NCI-H69 (cell line): ENCODE measurements at regions not wholly inside any gene's neighbourhood (a gene's known extent, or its start where the extent isn't known, plus 50 kb on each side); places are given as distances from the start of the nearest gene placed in this dataset.

ENCODE experiments used
- DNase-seq: peaks from one replicate; lab custom pipeline; 2025; lab: John Stamatoyannopoulos, UW

DNA sequence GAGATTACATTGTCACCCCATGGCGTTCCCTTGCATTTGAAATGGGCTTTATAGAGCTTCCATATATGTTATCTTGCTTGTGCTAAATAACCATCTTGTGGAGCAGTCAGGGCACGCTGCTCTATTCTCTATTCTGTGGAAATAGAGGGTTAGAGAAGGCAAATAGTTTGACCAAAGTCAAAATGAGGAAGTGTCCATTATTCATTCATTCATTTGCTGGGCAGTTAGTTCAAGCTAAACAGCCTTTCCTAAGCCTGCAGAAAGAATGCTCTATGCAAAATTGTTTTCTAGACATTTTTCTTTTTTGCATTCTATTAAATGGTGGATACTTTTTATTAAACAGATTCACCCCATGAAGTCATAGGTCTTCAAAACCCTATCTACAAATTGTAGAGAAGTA, 67.8 kb upstream of the ELAC2 start:
- no peak for DNase-seq

DNA sequence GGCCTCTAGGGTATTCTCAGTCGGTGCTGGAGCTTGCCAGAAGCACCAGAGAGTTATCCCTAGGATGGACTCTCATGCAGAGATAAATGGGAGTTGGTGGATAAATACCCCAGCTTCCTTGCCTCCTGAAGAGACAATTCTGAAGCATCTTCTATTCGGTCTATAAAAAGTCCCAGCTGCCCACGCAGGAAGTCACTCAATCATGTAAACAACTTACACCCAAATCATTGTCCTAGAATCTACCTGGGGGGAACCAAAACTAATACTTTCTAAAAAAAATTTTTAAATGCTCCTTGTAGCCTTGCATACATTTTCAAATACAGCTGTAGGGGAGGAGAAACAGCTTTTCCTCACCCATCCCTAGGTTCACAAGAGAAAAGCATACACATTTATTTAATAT, 66.6 kb upstream of the ELAC2 start:
- no peak for DNase-seq

DNA sequence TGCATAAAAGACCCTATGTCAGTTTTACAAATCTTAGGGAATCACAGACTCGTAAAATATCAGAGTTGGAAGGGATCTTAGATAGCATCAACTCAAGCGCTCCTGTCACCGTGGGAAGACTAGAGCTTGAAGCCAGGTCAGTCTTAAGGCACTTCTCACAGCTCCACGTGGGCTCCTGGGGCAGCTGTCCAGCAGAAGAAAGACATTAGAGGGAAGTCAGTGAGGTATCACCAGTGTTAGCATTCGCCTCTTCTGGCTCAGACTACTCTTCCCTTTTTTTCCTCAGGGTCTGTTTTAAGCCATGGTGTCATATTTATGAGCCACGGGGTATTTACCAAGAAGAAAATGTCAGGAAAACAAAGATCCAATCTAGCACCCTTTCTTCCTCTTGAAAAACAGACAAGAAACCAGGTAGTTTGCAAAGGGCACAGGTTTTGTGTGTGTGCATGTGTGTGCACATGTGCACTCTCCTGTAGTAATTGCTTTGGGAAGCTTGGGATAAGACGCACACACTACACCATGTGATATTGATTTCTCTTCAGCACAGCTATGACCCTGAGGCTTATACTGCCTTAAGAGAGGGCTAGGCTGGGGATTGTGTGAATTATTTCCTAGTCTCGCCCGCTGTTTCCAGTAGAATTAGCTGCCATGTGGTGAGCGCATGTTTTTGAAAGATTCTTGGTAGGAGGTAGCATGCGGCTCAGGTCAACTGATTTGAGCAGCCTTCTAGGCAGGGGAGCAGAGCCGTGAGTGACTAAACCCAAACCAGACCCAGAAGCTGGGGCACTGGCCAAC, 61.0 kb upstream of the ELAC2 start:
- DNase-seq: no peak

DNA sequence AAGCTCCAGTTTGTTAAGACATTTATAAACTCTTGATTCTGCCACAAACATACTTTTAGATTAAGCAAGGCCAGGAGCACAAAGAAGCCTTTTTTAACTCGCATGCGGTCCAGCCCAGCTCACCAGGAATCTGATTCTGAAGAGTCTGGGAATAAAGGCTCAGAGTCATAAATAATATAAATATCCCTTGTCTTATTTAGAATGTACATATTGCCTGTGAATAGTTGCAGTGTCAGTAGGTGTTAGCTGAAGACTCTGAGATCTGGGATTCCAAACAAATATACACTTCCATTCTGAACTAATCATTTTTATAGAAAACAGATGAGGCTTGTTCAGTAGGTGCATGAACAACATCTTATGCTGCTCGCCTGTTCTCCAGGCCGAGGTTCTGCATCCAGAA, 59.1 kb upstream of the ELAC2 start:
- no peak for DNase-seq

DNA sequence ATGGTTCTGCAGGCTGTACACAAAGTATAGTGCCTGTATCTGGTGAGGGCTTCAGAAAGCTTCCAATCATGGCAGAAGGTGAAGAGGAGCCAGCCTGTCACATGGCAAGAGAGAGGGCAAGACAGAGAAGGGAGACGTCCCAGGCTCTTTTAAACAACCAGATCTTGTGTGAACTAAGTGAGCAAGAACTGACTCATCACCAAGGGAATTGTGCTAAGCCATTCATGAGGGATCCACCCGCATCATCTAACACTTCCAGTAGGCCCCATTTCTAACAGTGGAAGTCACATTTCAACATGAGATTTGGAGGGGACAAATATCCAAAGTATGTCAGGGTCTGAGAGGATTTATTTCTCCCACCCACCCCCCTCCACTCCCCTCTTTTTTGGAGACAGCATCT, 56.2 kb upstream of the ELAC2 start:
- no peak for DNase-seq

DNA sequence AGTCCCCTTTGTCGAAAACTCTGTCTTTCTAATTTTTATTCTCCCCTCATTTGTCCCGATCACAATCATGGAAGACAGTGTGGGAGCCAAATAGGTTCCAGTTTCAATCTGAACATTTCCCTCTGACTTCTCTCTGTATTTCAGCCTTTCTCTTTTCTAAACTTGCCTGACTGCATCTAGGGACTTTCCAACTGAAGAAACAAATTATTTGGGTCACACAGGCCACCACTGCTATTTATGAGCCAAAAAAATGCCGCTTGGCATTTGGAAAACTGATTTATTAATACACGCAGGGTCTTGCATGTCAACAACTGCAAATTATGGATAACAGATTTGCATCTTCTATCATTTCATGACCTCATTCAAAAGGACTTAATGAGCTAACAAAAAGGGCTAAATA, 55.2 kb upstream of the ELAC2 start:
- no peak for DNase-seq

DNA sequence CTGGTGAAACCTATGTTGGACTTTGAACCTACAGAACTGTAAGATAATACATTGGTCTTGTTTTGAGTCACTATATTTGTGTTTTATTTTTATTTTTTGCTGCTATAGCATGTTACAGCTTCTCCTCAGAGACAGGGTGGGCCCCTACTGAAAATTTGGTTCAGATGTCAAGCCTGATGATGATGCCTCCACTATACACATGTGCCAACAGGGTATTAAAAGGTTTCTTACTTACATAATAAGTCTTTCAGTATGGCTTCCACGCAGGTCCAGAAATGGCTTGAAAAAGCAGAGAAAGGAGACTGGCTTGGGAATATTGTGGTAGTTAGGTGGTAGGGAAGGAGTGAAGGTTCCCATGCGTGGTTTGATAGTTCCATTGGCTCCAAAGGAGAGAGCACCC, 52.9 kb upstream of the ELAC2 start:
- no peak for DNase-seq

DNA sequence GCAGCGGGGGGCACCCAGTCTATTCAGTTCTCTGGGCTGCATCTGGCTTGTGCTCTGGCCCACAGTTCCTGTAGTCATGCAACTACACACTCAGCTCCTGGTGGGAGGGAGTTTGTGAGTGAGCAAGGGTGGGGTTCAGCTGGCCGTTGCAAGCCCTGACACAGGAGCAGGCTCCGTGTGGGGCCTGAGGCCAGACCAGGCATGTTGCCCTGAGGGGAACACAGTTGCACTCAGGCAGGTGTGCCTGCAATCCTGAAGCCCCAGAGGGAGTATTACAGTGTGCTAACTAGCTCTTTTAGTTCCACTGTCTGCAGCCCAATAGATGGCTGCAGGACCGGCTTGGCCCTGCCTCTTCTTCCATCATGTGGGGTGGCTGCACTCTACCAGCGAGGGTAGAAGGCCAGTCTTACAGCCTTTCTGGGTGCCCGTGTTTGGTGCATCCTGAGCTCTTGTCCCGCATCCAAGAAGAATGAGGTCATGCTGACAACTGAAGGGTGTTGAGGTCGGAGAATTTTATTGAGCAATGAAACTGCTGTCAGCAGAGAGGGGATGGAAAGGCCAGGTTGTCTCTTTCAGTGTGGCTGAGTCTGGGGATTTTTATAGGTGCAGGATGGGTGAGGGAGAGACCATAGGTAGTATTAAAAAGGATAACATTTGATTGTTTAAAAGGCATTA, 49.9 kb upstream of the ELAC2 start:
- DNase-seq: no peak
